Liver (tissue), 3 donors: ENCODE measurements at regions not wholly inside any gene's neighbourhood (a gene's known extent, or its start where the extent isn't known, plus 50 kb on each side); places are given as distances from the start of the nearest gene placed in this dataset.

ENCODE experiments used
- ATF3 ChIP-seq: IDR thresholded peaks from 2 replicates; pipeline ENCODE4 v1.6.1; 2016; ENCODE audit warnings: antibody characterized with exemption
- CTCF ChIP-seq: fragments of 150-350 bp; IDR thresholded peaks from 2 replicates; pipeline ENCODE4 v1.5.1; 2017; ENCODE audit warnings: improper control_type of control experiment, low read depth, low read length; ENCODE audit not compliant: missing input control
- GABPA ChIP-seq, 2 donors: IDR thresholded peaks in 1 of 2; conservative IDR thresholded peaks in 1 of 2; 2 replicates each; pipeline ENCODE4 v1.6.1; 2016; ENCODE audit warnings: antibody characterized with exemption in 2 of 2, mild to moderate bottlenecking in 1 of 2, moderate library complexity in 1 of 2
- MAX ChIP-seq: IDR thresholded peaks from 2 replicates; pipeline ENCODE4 v1.6.1; 2016; ENCODE audit warnings: antibody characterized with exemption
- TAF1 ChIP-seq: conservative IDR thresholded peaks from 2 replicates; pipeline ENCODE4 v1.6.1; 2016; ENCODE audit warnings: antibody characterized with exemption, mild to moderate bottlenecking
- YY1 ChIP-seq: IDR thresholded peaks from 2 replicates; pipeline ENCODE4 v1.6.1; 2016; ENCODE audit warnings: antibody characterized with exemption, mild to moderate bottlenecking
- TF ChIP-seq, protein P1 (sequence below): IDR thresholded peaks from 2 replicates; pipeline ENCODE4 v1.6.1; 2016; ENCODE audit warnings: antibody characterized with exemption, mild to moderate bottlenecking
- donor health status: healthy.
- donor health status: healthy.

GRCh38 chr14:38791862-38792261 is 311.2 kb downstream of the SEC23A start:
- no peak for TF ChIP-seq GABPA (IDR thresholded peaks at IDR 0.05 in 1 of 2, conservative IDR thresholded peaks at IDR 0.05 in 1 of 2)
- TF ChIP-seq YY1, result no peak
- TF ChIP-seq, protein P1, sequence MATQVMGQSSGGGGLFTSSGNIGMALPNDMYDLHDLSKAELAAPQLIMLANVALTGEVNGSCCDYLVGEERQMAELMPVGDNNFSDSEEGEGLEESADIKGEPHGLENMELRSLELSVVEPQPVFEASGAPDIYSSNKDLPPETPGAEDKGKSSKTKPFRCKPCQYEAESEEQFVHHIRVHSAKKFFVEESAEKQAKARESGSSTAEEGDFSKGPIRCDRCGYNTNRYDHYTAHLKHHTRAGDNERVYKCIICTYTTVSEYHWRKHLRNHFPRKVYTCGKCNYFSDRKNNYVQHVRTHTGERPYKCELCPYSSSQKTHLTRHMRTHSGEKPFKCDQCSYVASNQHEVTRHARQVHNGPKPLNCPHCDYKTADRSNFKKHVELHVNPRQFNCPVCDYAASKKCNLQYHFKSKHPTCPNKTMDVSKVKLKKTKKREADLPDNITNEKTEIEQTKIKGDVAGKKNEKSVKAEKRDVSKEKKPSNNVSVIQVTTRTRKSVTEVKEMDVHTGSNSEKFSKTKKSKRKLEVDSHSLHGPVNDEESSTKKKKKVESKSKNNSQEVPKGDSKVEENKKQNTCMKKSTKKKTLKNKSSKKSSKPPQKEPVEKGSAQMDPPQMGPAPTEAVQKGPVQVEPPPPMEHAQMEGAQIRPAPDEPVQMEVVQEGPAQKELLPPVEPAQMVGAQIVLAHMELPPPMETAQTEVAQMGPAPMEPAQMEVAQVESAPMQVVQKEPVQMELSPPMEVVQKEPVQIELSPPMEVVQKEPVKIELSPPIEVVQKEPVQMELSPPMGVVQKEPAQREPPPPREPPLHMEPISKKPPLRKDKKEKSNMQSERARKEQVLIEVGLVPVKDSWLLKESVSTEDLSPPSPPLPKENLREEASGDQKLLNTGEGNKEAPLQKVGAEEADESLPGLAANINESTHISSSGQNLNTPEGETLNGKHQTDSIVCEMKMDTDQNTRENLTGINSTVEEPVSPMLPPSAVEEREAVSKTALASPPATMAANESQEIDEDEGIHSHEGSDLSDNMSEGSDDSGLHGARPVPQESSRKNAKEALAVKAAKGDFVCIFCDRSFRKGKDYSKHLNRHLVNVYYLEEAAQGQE, result no peak
- no peak for TF ChIP-seq CTCF
- TF ChIP-seq TAF1, result no peak
- TF ChIP-seq ATF3, result no peak
- no peak for TF ChIP-seq MAX
